T-helper 17 cell (primary cell): ENCODE measurements at regions not wholly inside any gene's neighbourhood (a gene's known extent, or its start where the extent isn't known, plus 50 kb on each side); places are given as distances from the start of the nearest gene placed in this dataset.

Experiments used
- ATAC-seq: fragments of 150-1000 bp; cut with Tn5 transposase; 2 replicates; pipeline ENCODE4 v1.10.0; 2021; ENCODE audit warnings: mild to moderate bottlenecking, moderate library complexity
- DNase-seq, 3 donors: peaks; one replicate each; pipeline versions ENCODE4 v3.0.0 to v3.0.0-alpha.2; 2020 to 2021
- H3K9me3 ChIP-seq: one replicate; pipeline ENCODE4 v1.7.0; 2013; ENCODE audit warnings: low read length, mild to moderate bottlenecking; ENCODE audit not compliant: control insufficient read depth, poor library complexity, severe bottlenecking
- H3K27ac Mint-ChIP-seq: one replicate; pipeline ENCODE4 v1.8.0; 2022; ENCODE audit warnings: mild to moderate bottlenecking, moderate library complexity, mixed read lengths
- H3K27me3 Mint-ChIP-seq: one replicate; pipeline ENCODE4 v1.8.0; 2022; ENCODE audit warnings: mixed read lengths
- H3K36me3 Mint-ChIP-seq: one replicate; pipeline ENCODE4 v1.8.0; 2022; ENCODE audit warnings: low read depth, mixed read lengths
- H3K4me1 Mint-ChIP-seq: one replicate; pipeline ENCODE4 v1.8.0; 2022; ENCODE audit warnings: mild to moderate bottlenecking, mixed read lengths
- H3K4me3 Mint-ChIP-seq: one replicate; pipeline ENCODE4 v1.8.0; 2022; ENCODE audit warnings: mild to moderate bottlenecking, moderate library complexity, mixed read lengths

DNA sequence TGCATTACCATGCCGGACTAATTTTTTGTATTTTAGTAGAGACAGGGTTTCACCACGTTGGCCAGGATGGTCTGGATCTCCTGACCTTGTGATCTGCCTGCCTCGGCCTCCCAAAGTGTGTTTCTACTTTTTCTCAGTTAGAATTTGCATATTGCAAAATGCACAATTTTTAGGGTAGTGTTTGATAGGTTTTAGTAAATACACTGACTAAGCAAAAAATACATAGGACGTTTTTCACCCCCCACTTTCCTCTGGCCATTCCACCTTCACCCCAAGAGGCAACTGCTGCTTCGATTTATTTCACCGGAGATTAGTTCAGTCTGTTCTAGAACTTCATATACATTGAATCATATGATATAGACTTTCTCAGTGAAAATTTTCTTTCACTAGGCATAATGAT, 1269.1 kb downstream of the TBC1D22A start:
- Mint-ChIP-seq H3K36me3 (no peaks in the 10 kb centered on the region), H3K27me3 (peaks cover 5% of the 10 kb centered on the region), H3K4me3 (no peak overlapping the region), H3K4me1 (no peaks in the 10 kb centered on the region), H3K27ac (no peak overlapping the region)
- ATAC-seq, result no peak
- no peaks in the 10 kb centered on the region for H3K9me3 ChIP-seq
- no peak for DNase-seq

DNA sequence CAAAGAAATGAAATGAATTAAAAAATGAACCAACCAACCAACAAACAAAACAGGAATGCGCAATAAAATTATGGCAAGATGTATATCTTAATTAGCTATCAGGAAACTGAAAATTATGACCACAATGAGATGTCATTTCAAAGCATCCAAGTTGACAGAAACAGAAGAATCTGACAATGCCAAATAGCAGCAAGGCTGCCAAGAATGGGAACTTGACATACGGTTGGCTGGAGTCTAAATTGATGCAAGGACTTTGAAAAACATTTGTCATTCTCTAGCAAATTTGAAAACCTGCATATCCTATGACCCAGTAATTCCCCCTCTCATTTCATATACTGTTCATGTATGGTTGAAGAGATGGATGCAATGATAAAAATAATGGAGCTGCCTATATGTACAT, 1262.6 kb downstream of the TBC1D22A start:
- no peak overlapping the region for H3K27ac Mint-ChIP-seq
- DNase-seq, result no peak
- no peaks in the 10 kb centered on the region for H3K4me1 Mint-ChIP-seq
- no peaks in the 10 kb centered on the region for H3K36me3 Mint-ChIP-seq
- peaks cover 3% of the 10 kb centered on the region for H3K9me3 ChIP-seq
- ATAC-seq, result no peak
- H3K4me3 Mint-ChIP-seq, result no peak overlapping the region
- no peaks in the 10 kb centered on the region for H3K27me3 Mint-ChIP-seq

DNA sequence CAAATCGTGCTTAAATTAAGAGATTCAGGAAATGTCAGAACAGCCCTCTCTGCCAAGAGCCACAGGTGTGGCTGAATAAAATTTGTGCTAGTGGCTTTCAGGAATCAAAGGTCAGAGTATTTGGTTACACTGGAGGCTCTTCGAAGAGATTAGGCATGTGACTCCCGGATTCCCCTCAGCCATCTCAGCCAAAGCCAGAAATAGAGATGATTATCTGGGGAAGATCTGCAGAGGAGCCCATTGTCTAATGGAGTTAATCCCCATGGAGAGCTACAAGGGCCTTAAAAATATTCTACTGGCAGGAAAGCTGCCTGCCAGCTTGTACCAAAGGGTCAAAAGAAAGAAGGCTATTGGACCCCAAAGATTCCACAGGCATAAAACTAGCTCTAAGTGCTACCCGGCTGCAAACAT, 1259.5 kb downstream of the TBC1D22A start:
- H3K27ac Mint-ChIP-seq, result no peak overlapping the region
- H3K27me3 Mint-ChIP-seq, result no peaks in the 10 kb centered on the region
- H3K9me3 ChIP-seq, result peaks cover 3% of the 10 kb centered on the region
- peaks cover 3% of the 10 kb centered on the region for H3K36me3 Mint-ChIP-seq
- DNase-seq (no peak), ATAC-seq (no peak)
- no peak overlapping the region for H3K4me3 Mint-ChIP-seq
- no peaks in the 10 kb centered on the region for H3K4me1 Mint-ChIP-seq

DNA sequence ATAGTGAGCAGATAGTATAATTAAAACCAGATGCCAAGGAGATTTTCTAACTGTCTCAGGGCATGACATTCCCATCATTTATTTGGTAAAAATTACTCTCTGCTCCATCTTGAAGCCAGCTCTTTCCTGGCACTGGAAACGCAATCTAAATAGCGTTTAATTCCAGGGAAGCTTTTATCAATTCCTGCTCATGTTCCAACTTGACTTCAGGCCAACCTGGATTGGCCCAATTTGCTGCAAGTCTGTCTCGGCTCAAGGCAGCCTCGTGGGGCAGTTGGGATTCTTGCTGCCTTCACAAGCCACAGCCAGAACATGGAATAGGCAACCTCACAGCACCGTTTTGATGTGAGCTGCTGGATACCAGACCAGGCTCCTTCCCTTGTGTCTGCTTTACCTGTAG, 1255.9 kb downstream of the TBC1D22A start:
- Mint-ChIP-seq H3K36me3 (peaks cover 3% of the 10 kb centered on the region), H3K4me1 (no peaks in the 10 kb centered on the region), H3K4me3 (no peak overlapping the region), H3K27me3 (no peaks in the 10 kb centered on the region), H3K27ac (no peak overlapping the region)
- H3K9me3 ChIP-seq, result peaks cover 3% of the 10 kb centered on the region
- DNase-seq, result no peak
- no peak for ATAC-seq

DNA sequence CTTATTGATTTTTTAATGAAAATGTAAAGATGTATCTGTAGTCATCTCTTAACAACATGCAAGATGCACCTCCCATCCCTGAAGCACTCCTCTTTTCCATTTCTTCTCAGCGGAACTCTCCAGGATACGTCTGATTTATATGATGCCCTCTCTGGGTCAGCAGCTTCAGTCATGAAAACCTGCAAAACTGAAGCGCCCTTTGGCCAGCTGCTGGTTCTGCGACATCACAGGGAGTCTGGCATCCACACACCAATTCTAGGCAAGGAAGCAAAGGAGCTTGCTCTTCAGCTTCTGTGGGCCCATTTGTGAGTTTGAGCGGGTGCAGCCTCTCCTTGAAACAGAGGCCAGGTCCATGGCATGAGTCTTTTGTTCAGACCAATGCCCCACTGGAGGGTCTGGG, 1253.3 kb downstream of the TBC1D22A start:
- H3K27me3 Mint-ChIP-seq, result no peaks in the 10 kb centered on the region
- H3K36me3 Mint-ChIP-seq, result peaks cover 3% of the 10 kb centered on the region
- H3K4me1 Mint-ChIP-seq, result no peaks in the 10 kb centered on the region
- ATAC-seq (no peak), DNase-seq (no peak)
- no peak overlapping the region for H3K27ac Mint-ChIP-seq
- H3K9me3 ChIP-seq, result peaks cover 3% of the 10 kb centered on the region
- no peak overlapping the region for H3K4me3 Mint-ChIP-seq

DNA sequence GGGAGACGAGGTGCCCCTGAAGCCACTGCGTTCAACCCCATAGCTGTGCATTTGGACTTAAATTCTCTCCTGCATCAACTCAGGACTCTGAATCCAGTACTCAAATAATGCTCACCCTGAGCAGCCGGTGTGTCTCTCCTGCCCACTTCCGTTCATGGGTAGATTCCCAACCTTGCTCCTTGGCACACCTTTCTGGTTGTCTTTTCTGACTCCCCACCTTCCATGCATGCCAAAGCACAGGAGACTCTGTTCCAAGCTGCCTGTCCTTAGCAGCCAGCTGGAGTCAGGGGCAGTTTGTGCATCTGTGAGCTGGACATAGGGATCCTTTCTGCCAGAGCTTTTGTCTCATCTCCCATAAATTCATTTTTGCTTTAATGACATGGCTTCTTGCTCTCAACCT, 1242.5 kb downstream of the TBC1D22A start:
- no peaks in the 10 kb centered on the region for H3K9me3 ChIP-seq
- DNase-seq (no peak), ATAC-seq (no peak)
- peaks cover 4% of the 10 kb centered on the region for H3K27me3 Mint-ChIP-seq
- H3K4me3 Mint-ChIP-seq, result no peak overlapping the region
- no peaks in the 10 kb centered on the region for H3K36me3 Mint-ChIP-seq
- H3K4me1 Mint-ChIP-seq, result no peaks in the 10 kb centered on the region
- no peak overlapping the region for H3K27ac Mint-ChIP-seq

DNA sequence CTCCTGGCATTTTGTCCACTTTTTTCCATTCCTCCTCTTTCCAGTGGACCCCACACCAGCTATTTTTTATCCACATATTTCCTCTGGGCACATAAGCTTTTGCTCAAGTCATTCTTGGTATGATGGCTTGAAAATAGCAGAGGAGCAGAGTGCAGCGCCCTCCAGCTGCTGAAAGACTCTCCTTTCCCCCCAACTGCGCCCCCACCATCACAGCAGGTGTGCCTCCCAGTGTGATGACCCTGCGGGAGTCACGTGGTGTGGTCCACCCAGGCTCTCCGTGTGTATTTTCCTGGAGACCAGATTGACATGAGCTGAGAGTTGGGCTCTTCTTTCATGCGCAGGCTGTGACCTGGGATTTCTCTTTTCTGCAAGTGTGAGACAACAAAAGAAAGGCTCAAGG, 1241.6 kb downstream of the TBC1D22A start:
- Mint-ChIP-seq H3K4me3 (no peak overlapping the region), H3K27me3 (peaks cover 4% of the 10 kb centered on the region), H3K27ac (no peak overlapping the region), H3K4me1 (no peaks in the 10 kb centered on the region), H3K36me3 (no peaks in the 10 kb centered on the region)
- DNase-seq, result no peak
- no peaks in the 10 kb centered on the region for H3K9me3 ChIP-seq
- ATAC-seq, result no peak

DNA sequence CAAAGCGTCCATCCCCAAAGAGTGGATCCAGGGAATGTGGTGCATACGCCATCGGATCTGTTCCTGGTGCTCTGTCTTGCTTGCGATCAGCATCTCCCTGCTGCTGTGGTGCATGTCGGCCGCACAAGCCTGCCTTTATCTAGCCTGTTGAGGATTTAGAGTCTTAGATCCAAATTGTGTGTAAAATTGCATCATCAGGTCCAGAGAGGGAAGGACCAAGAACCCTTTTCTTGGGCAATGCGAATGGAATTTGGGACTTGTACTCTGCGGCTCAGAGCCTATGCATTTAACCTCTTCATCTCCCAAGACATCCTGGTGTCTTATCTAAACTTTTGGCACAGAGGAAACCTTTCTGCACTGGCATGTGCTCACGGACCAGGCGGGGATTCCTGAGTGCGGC, 1238.7 kb downstream of the TBC1D22A start:
- Mint-ChIP-seq H3K4me1 (no peaks in the 10 kb centered on the region), H3K4me3 (no peak overlapping the region), H3K27ac (no peak overlapping the region), H3K27me3 (peaks cover 9% of the 10 kb centered on the region), H3K36me3 (no peaks in the 10 kb centered on the region)
- no peaks in the 10 kb centered on the region for H3K9me3 ChIP-seq
- DNase-seq (no peak), ATAC-seq (no peak)

DNA sequence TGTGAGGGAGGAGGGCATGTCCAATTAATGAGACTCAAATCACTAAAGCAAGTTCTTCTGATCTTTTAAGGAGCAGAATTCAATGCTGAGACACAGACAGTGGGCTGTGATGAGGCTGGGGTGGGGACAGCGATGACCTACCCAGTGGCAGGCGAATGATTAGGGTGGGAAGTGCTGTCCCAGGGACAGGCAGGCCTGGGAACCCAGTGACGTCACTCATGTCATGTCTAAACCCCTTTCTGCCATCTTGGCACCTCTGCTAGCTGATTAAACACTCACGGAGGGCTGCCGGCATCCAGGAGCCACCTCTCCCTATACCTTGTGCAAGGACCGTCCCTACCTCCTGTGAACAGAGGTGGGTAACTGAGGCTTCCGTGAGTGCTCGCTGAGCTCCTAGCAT, 1235.2 kb downstream of the TBC1D22A start:
- no peak for ATAC-seq
- no peaks in the 10 kb centered on the region for H3K4me1 Mint-ChIP-seq

DNA sequence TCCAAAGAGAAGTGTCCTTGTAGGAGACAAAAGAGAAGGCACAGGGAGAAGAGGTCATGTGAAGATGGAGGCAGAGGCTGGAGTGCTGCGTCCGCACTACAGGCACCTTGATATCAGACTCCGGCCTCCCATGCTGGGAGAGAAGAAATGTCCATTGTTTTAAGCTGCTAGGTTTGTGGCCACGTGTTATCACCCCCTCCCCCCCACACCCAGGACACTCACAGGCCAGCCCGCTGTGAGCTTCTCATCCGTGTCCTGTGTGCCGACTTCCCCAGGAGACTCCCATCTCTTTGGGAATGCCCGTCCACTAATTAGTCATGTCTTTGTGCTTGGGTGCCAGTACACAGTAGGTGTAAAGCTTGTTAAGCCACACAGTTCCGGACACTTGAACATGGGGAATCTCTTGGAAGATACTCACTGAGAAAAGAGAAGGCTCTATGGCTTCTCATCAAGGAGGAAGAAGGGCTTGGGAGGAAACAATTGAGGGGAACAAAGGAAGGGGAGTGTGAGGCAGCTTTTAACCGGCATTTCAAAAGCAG, 1234.7 kb downstream of the TBC1D22A start:
- ATAC-seq (no peak), DNase-seq (no peak)
- H3K27ac Mint-ChIP-seq, result no peak overlapping the region
- peaks cover 17% of the 10 kb centered on the region for H3K27me3 Mint-ChIP-seq
- H3K36me3 Mint-ChIP-seq, result no peaks in the 10 kb centered on the region
- no peaks in the 10 kb centered on the region for H3K4me1 Mint-ChIP-seq
- H3K4me3 Mint-ChIP-seq, result no peak overlapping the region
- H3K9me3 ChIP-seq, result no peaks in the 10 kb centered on the region

More for the DNA sequence above, 1235.2 kb downstream of the TBC1D22A start:
- H3K27ac Mint-ChIP-seq, result no peak overlapping the region
- peaks cover 17% of the 10 kb centered on the region for H3K27me3 Mint-ChIP-seq
- no peak for DNase-seq
- no peaks in the 10 kb centered on the region for H3K36me3 Mint-ChIP-seq
- no peaks in the 10 kb centered on the region for H3K9me3 ChIP-seq
- no peak overlapping the region for H3K4me3 Mint-ChIP-seq

DNA sequence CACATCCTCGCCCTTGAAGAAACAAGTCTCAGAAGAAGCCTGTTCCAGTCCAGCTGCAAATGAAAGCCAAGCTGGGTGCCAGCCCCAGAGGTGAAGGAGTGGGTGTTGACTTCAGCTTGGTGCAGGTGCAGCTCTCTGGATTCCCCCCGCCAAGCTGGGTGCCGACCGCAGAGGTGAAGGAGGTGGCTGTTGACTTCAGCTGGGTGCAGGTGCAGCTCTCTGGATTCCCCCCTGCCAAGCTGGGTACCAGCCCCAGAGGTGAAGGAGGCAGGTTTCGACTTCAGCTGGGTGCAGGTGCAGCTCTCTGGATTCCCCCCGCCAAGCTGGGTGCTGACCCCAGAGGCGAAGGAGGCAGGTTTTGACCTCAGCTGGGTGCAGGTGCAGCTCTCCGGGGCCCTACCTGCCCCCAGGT, 1234.0 kb downstream of the TBC1D22A start:
- no peaks in the 10 kb centered on the region for H3K4me1 Mint-ChIP-seq
- no peaks in the 10 kb centered on the region for H3K36me3 Mint-ChIP-seq
- DNase-seq (no peak), ATAC-seq (peak; percentile 14)
- peaks cover 17% of the 10 kb centered on the region for H3K27me3 Mint-ChIP-seq
- no peak overlapping the region for H3K27ac Mint-ChIP-seq
- no peak overlapping the region for H3K4me3 Mint-ChIP-seq
- H3K9me3 ChIP-seq, result peaks cover 2% of the 10 kb centered on the region

DNA sequence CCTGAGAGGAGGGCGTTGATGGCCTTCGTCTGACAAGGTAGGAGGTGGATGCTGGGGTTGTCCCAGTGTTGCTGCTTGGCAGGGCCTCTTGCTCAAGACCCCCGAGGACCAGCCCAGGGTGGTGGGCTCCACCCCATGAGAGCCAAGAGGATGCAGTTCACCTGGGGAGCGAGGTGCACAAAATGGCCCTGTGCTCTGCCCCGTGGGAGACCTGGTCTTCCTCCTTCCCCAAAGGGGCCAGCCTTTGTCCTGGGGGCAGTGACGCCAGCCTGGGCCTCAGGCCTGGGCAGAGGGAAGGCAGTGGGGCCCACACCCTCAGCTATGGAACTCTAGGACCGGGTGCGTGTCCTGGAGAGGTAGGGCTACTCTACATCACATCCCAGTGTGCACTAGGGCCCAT, 1233.3 kb downstream of the TBC1D22A start:
- no peak overlapping the region for H3K4me3 Mint-ChIP-seq
- peaks cover 2% of the 10 kb centered on the region for H3K9me3 ChIP-seq
- no peaks in the 10 kb centered on the region for H3K36me3 Mint-ChIP-seq
- ATAC-seq (no peak), DNase-seq (no peak)
- no peak overlapping the region for H3K27ac Mint-ChIP-seq
- H3K4me1 Mint-ChIP-seq, result no peaks in the 10 kb centered on the region
- peaks cover 17% of the 10 kb centered on the region for H3K27me3 Mint-ChIP-seq

DNA sequence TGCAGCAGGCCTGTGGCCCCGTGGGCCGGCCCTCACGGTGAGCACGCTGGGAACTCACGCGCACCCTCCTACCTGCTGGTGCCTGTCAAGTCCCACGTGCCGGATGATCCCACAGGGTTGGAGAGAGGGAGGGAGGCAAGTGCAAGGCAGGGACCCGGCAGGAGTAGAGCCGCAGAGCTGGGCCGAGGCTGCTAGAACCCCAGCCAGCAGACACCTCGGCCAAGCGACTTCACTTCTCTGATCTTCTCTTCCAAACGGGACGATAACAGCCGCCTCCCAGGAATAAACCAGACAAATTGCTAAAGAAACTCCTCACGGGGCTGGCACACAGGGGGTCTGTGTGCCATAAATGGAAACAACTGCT, 1232.8 kb downstream of the TBC1D22A start:
- DNase-seq (no peak), ATAC-seq (no peak)
- Mint-ChIP-seq H3K36me3 (no peaks in the 10 kb centered on the region), H3K27me3 (peaks cover 17% of the 10 kb centered on the region), H3K27ac (no peak overlapping the region), H3K4me3 (no peak overlapping the region), H3K4me1 (no peaks in the 10 kb centered on the region)
- peaks cover 2% of the 10 kb centered on the region for H3K9me3 ChIP-seq

DNA sequence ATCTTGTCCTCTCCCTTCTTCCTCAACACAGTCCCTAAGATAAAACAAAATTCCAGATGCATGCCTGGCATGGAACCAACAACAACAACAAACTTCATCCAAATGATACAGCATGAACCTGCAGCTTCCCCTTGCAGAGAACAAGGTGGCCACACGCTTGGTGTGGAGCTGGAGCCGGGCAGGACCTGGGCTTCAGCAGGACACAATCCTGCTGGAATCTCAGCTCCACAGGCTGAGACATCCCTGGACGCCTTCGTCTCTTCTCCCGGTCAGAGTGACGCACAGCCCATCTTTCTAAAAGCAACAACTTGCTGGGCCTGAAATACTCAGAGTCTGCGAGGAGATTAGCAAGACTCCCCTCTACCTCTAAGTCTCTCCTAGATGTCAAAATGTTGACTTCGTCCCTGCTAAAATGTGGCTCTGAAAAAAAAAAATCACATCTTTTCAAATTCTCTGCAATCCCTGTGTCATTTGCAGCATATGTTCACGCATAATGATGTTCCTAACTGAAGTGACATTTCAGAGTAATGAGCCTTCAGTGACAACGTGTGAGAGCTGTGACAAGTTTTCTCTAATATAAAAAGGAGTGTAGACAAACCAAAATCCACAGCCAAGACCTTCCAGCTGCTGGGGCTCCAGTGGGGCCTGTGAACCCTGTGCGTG, 1232.3 kb downstream of the TBC1D22A start:
- no peak for ATAC-seq
- H3K9me3 ChIP-seq, result peaks cover 2% of the 10 kb centered on the region
- no peak for DNase-seq
- Mint-ChIP-seq H3K4me1 (no peaks in the 10 kb centered on the region), H3K27ac (no peak overlapping the region), H3K27me3 (peaks cover 17% of the 10 kb centered on the region), H3K4me3 (no peak overlapping the region), H3K36me3 (no peaks in the 10 kb centered on the region)
